GM12872 (cell line): ENCODE measurements at regions not wholly inside any gene's neighbourhood (a gene's known extent, or its start where the extent isn't known, plus 50 kb on each side); places are given as distances from the start of the nearest gene placed in this dataset.

Source experiments
- CTCF ChIP-seq: IDR thresholded peaks from 3 replicates; pipeline ENCODE4 v1.5.1; 2011; ENCODE audit warnings: low read depth, mild to moderate bottlenecking, low read length, moderate library complexity; ENCODE audit not compliant: insufficient read depth

DNA sequence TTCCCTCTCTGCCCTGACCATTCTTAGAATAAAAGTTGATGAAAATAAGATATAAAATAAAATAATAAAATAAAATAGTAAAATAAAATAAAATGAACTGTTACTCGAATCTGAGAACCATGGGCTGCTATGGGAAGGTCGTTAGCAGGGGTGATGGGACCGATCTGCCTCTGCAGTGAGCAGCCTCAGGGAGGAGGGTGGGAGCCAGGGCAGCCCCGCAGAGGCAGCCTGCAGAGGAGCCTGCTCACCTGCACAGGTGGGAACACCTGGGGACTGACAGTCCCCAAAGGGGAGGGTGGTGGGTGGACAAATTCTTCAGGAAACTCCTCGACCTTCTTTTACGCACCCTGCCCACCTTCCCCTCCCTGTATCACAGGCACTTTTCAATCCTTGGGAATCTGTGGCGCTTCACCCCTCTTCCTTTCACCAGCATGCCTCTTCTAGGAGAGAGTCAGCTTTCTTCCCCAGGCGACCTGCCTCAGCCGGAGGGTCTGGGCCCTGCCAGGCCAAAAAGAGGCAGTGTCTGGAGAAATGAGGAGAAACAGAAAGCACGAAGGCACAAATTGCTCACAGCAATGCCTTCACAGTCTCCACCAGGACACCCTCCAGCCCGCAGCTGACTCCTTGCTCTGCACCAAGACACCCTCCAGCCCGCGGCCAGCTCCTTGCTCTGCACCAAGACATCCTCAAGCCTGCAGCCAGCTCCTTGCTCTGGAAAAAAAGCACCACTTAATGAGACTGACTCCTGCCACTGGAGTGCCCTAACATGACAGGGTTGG is 368.4 kb upstream of the SHH start:
- TF ChIP-seq CTCF: no peak

- no peak for TF ChIP-seq CTCF
These were observed 367.7 kb upstream of the SHH start for GRCh38 chr7:156179872-156180390.

DNA sequence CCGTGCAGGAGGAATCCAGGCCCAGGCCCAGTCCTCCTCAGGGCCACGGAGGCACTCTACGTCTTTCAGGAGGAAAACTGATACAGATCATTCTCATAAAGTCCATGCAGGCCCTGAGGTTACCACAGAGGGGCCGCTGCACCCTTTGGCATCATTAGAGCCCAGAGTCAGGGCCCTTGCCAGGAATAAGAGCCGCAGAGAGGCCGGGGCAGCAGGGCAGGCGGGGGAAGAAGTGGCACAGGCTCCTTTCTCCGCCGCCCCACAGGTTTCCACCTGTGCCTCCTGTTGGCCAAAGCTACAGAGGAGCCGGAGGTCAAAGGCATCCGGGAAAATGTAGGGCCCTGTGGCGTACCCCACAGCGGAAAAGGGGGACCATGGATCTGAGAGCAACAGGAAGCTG is 366.6 kb upstream of the SHH start:
- no peak for TF ChIP-seq CTCF

- TF ChIP-seq CTCF: no peak
These were observed 366.0 kb upstream of the SHH start for GRCh38 chr7:156178214-156178613.

- no peak for TF ChIP-seq CTCF
These were observed 365.3 kb upstream of the SHH start for GRCh38 chr7:156177422-156178055.

DNA sequence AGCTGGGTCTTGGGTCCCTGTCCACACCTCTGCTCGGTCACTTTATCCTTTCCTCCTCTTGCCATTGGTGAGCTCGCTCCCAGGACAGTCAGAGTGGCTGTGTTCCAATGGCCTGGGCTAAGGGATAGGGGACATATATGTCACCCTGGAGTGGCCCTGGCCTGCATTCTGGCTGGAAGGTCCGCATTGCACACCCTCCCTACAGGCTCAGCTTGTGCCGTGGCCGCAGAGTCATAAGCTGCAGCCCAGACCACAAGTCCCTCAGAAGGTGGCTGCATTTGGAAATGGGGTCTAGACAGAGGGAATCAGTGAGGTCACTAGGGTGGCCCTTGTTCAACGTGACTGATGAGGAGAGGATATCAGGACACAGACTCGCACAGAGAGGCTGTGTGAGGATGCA is 363.8 kb upstream of the SHH start:
- TF ChIP-seq CTCF: no peak

- no peak for TF ChIP-seq CTCF
These were observed 362.7 kb upstream of the SHH start for GRCh38 chr7:156175003-156175402.
